Liver (tissue), 8 donors: ENCODE measurements at regions not wholly inside any gene's neighbourhood (a gene's known extent, or its start where the extent isn't known, plus 50 kb on each side); places are given as distances from the start of the nearest gene placed in this dataset.

Experiments
- DNase-seq: peaks from one replicate; pipeline ENCODE4 v3.0.0-alpha.2; 2017; ENCODE audit warnings: low spot score
- H3K27ac ChIP-seq, 2 donors: one replicate each; pipeline ENCODE4 v1.7.0; 2013; ENCODE audit warnings: inconsistent platforms in 2 of 2, low read length in 2 of 2, control low read depth in 1 of 2, low read depth in 1 of 2, mild to moderate bottlenecking in 1 of 2
- H3K27me3 ChIP-seq, 4 donors: one replicate each; pipeline versions ENCODE4 v1.6.1 to v1.7.0; 2013; ENCODE audit warnings: low read length in 3 of 4, inconsistent platforms in 1 of 4, mild to moderate bottlenecking in 1 of 4, moderate library complexity in 1 of 4; ENCODE audit not compliant: control insufficient read depth in 4 of 4, insufficient read depth in 4 of 4
- H3K36me3 ChIP-seq, 4 donors: one replicate each; pipeline versions ENCODE4 v1.6.1 to v1.7.0; 2013; ENCODE audit warnings: low read length in 3 of 4, mild to moderate bottlenecking in 3 of 4, low read depth in 1 of 4, moderate library complexity in 1 of 4; ENCODE audit not compliant: control insufficient read depth in 4 of 4, insufficient read depth in 3 of 4
- H3K4me1 ChIP-seq, 4 donors: one replicate each; pipeline versions ENCODE4 v1.6.1 to v1.7.0; 2013; ENCODE audit warnings: low read length in 3 of 4, mild to moderate bottlenecking in 3 of 4, moderate library complexity in 1 of 4; ENCODE audit not compliant: control insufficient read depth in 4 of 4, insufficient read depth in 4 of 4
- H3K4me3 ChIP-seq, 3 donors: one replicate each; pipeline versions ENCODE4 v1.6.1 to v1.7.0; 2013; ENCODE audit warnings: low read length in 3 of 3, control low read depth in 1 of 3, low read depth in 1 of 3, mild to moderate bottlenecking in 1 of 3
- H3K9ac ChIP-seq, 2 donors: one replicate each; pipeline ENCODE4 v1.7.0; 2013; ENCODE audit warnings: low read length in 2 of 2, mild to moderate bottlenecking in 2 of 2, moderate library complexity in 2 of 2, control low read depth in 1 of 2, low read depth in 1 of 2
- H3K9me3 ChIP-seq, 4 donors: one replicate each; pipeline versions ENCODE4 v1.6.1 to v1.7.0; 2013; ENCODE audit warnings: low read length in 3 of 4; ENCODE audit not compliant: control insufficient read depth in 4 of 4
- ATF3 ChIP-seq: IDR thresholded peaks from 2 replicates; pipeline ENCODE4 v1.6.1; 2016; ENCODE audit warnings: antibody characterized with exemption
- CTCF ChIP-seq: fragments of 150-350 bp; IDR thresholded peaks from 2 replicates; pipeline ENCODE4 v1.5.1; 2017; ENCODE audit warnings: improper control_type of control experiment, low read depth, low read length; ENCODE audit not compliant: missing input control
- EGR1 ChIP-seq, 2 donors: IDR thresholded peaks; 2 replicates each; pipeline ENCODE4 v1.6.1; 2016 to 2018; ENCODE audit warnings: antibody characterized with exemption in 2 of 2, low read depth in 2 of 2
- FOXA1 ChIP-seq: IDR thresholded peaks from 2 replicates; pipeline ENCODE4 v1.6.1; 2016; ENCODE audit warnings: antibody characterized with exemption
- FOXA2 ChIP-seq: IDR thresholded peaks from 2 replicates; pipeline ENCODE4 v1.6.1; 2016; ENCODE audit warnings: antibody characterized with exemption
- GABPA ChIP-seq, 2 donors: IDR thresholded peaks in 1 of 2; conservative IDR thresholded peaks in 1 of 2; 2 replicates each; pipeline ENCODE4 v1.6.1; 2016; ENCODE audit warnings: antibody characterized with exemption in 2 of 2, mild to moderate bottlenecking in 1 of 2, moderate library complexity in 1 of 2
- HNF4G ChIP-seq: IDR thresholded peaks from 2 replicates; pipeline ENCODE4 v1.6.1; 2016; ENCODE audit warnings: antibody characterized with exemption
- JUND ChIP-seq, 2 donors: IDR thresholded peaks; 2 replicates each; pipeline ENCODE4 v1.6.1; 2016; ENCODE audit warnings: antibody characterized with exemption in 2 of 2
- MAX ChIP-seq: IDR thresholded peaks from 2 replicates; pipeline ENCODE4 v1.6.1; 2016; ENCODE audit warnings: antibody characterized with exemption
- NR2F2 ChIP-seq: IDR thresholded peaks from 2 replicates; pipeline ENCODE4 v1.6.1; 2016; ENCODE audit warnings: antibody characterized with exemption
- RAD21 ChIP-seq, 2 donors: IDR thresholded peaks; 2 replicates each; pipeline ENCODE4 v1.6.1; 2016; ENCODE audit warnings: antibody characterized with exemption in 2 of 2, mild to moderate bottlenecking in 2 of 2
- REST ChIP-seq: IDR thresholded peaks from 2 replicates; pipeline ENCODE4 v1.6.1; 2016; ENCODE audit warnings: antibody characterized with exemption, mild to moderate bottlenecking
- RXRA ChIP-seq, 2 donors: IDR thresholded peaks; 2 replicates each; pipeline ENCODE4 v1.6.1; 2017 to 2018; ENCODE audit warnings: antibody characterized with exemption in 2 of 2, mild to moderate bottlenecking in 1 of 2
- SP1 ChIP-seq: IDR thresholded peaks from 2 replicates; pipeline ENCODE4 v1.6.1; 2018; ENCODE audit warnings: antibody characterized with exemption, mild to moderate bottlenecking
- TAF1 ChIP-seq: conservative IDR thresholded peaks from 2 replicates; pipeline ENCODE4 v1.6.1; 2016; ENCODE audit warnings: antibody characterized with exemption, mild to moderate bottlenecking
- YY1 ChIP-seq: IDR thresholded peaks from 2 replicates; pipeline ENCODE4 v1.6.1; 2016; ENCODE audit warnings: antibody characterized with exemption, mild to moderate bottlenecking
- ZBTB33 ChIP-seq: IDR thresholded peaks from 2 replicates; pipeline ENCODE4 v1.6.1; 2016; ENCODE audit warnings: antibody characterized with exemption
- WGBS: extraction: QIAGEN DNeasy Blood & Tissue Kit; methylation state at CpG from one replicate; pipeline ENCODE4 v1.1.7; 2013; 5-methylcytosine and 5-hydroxymethylcytosine counted together
- donor health status: healthy.
- donor health status: healthy.
- donor health status: healthy.
- donor health status: healthy.
- donor health status: healthy.

- DNase-seq: no peak
- Histone ChIP-seq H3K9me3 (no peaks in the 10 kb centered on the region), H3K4me1 (no peaks in the 10 kb centered on the region), H3K36me3 (no peaks in the 10 kb centered on the region), H3K4me3 (no peak overlapping the region), H3K9ac (no peak overlapping the region), H3K27ac (no peak overlapping the region), H3K27me3 (no peaks in the 10 kb centered on the region)
- TF ChIP-seq MAX: no peak
- no peak for TF ChIP-seq FOXA2
- TF ChIP-seq RXRA (IDR thresholded peaks at IDR 0.05): no peak
- TF ChIP-seq EGR1 (IDR thresholded peaks at IDR 0.05; ENCODE audit: low read depth in 2 of 2): no peak
- TF ChIP-seq REST: no peak
- no peak for TF ChIP-seq SP1
- no peak for TF ChIP-seq GABPA (IDR thresholded peaks at IDR 0.05 in 1 of 2, conservative IDR thresholded peaks at IDR 0.05 in 1 of 2)
- TF ChIP-seq ATF3: no peak
- TF ChIP-seq JUND (IDR thresholded peaks at IDR 0.05): no peak
- no peak for TF ChIP-seq YY1
- TF ChIP-seq NR2F2: no peak
- no peak for TF ChIP-seq TAF1
- no peak for TF ChIP-seq HNF4G
- no peak for TF ChIP-seq CTCF
- TF ChIP-seq RAD21 (IDR thresholded peaks at IDR 0.05): no peak
- 85% methylated on average over 14 of the region's 14 CpGs for WGBS
These were observed 68.1 kb downstream of the SEC61G start for GRCh38 chr7:54690892-54691291.

GRCh38 chr7:54690050-54690443 lies 69.0 kb downstream of the SEC61G start:
- Histone ChIP-seq H3K9me3 (no peaks in the 10 kb centered on the region), H3K27me3 (no peaks in the 10 kb centered on the region), H3K4me1 (no peaks in the 10 kb centered on the region), H3K27ac (no peak overlapping the region), H3K4me3 (no peak overlapping the region), H3K9ac (no peak overlapping the region), H3K36me3 (no peaks in the 10 kb centered on the region)
- WGBS: 66% methylated on average over 9 of the region's 9 CpGs
- DNase-seq: no peak
- TF ChIP-seq YY1 (no peak), JUND (IDR thresholded peaks at IDR 0.05) (no peak), SP1 (no peak), MAX (no peak), FOXA2 (no peak), REST (no peak), ATF3 (no peak), ZBTB33 (no peak), RXRA (IDR thresholded peaks at IDR 0.05) (no peak), RAD21 (IDR thresholded peaks at IDR 0.05) (no peak), CTCF (no peak), FOXA1 (no peak), EGR1 (IDR thresholded peaks at IDR 0.05; ENCODE audit: low read depth in 2 of 2) (no peak), TAF1 (no peak)
